GM18508 (cell line): ENCODE measurements at regions not wholly inside any gene's neighbourhood (a gene's known extent, or its start where the extent isn't known, plus 50 kb on each side); places are given as distances from the start of the nearest gene placed in this dataset.
A peak's percentile ranks its signal among the peaks of the same experiment; 100 is the strongest.

ENCODE experiments used
- ATAC-seq: cut with Tn5 transposase; IDR thresholded peaks from one replicate; pipeline ENCODE4 v1.9.1; 2021; ENCODE audit warnings: moderate number of reproducible peaks; ENCODE audit not compliant: insufficient read depth, unreplicated experiment

DNA sequence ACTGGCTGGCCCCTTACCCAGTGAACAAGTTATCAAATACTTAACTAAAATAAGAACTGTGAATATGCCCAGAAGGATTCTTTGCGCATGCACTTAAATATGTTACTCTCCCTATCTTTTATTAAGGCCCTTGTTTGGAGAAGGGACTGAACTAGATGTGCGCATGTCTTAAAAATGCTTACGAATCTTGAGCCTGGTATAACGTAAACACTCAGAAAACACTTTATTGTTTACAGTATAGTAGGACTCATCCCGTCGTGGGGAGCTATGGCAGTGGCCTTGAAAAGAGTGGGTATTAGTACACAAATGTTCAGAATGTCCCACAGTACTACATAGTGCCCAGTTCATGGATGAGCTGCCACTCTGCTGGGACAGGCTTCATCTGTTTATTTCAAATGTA lies 75.9 kb upstream of the MAP4K3 start:
- no peak for ATAC-seq

DNA sequence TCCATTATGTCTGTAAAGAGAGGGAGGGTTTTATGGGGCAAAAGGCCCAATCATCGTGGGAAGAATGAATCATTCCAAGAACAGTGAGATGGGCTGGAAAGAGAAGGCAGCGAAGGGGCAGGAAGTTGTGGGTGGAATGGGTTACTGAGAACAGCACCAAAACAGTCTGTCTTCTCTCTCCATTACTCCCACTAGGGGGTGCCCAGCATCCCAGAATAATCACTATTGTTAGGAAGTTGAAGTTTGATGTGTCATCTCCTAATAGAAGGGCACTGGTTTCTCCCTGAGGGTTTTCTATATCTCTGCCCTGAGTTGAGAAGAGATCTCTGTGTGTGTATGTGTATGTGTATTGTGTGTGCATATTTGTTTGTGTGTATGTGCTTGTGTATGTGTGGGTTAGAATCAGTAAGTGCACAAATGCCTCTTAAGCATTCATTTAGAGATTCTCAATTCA lies 76.6 kb upstream of the MAP4K3 start:
- ATAC-seq = peak; percentile 85

DNA sequence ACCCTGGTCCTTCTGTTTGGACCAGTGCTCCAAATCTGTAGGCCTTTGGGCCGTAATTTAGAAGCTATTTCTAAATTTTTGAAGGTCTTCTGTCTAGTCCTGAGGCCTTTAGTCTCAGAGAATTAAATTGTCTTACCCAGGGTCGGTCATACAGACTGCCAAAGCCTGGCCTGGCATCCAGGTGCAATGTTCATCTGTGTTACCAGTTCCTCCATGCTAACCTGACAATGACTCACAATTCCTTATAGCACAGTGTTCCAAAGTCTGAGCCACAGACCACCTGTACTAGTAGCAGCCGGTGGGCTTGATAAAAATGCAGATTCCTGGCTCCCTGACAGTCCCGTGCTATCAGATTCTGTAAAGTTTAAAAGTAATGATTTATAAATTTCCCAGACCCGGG lies 77.7 kb upstream of the MAP4K3 start:
- ATAC-seq = no peak

DNA sequence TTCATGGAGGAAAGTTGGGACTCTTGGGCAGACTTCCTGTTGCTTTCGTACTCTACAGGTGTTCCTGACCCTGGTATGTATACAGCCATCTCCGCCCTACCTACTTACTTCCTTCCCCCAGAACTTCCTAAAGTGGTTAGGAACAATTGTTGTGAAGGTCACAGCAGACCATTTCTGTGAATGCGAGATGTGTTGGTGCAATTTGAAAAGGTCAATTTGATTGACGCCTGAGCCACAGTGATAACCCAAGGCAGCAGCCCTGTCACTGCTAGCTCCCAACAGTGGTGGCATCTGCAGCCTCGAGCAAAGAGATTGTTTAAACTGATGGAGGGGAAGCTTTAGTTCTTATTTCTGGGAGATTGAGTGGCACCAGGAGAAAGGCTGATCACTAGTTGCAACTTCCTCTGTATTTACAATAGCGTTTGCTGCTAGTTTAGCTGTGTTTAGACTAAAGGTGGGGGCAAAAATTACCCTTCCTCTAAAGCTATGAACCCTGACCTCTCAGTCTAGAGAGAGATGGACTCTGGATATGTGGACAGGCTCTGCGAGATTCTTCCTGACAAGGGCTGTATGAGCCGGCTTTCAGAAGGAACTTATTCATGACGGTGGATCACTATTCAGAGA lies 78.3 kb upstream of the MAP4K3 start:
- ATAC-seq = no peak

DNA sequence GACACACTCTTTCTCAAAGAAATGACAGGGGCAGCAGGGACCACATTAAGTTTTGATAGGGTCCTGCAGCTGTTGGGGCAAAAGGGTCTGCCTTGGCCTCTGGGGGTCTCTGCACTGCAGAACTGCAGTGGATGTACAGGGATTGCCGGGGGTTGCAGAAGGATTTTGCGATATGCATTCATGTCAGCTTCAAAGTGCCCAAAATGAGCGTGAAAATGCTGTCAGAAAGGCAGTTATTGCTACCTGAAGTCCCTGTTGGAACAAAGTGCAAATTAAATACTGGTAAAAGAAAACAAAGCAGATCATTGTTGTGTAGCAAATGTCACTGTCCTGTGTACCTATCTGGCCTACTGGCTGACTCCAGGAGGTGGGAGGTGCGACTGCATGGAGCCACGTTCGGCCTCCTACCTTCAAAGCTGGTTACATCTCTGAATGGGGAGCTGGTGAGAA lies 78.8 kb upstream of the MAP4K3 start:
- no peak for ATAC-seq

DNA sequence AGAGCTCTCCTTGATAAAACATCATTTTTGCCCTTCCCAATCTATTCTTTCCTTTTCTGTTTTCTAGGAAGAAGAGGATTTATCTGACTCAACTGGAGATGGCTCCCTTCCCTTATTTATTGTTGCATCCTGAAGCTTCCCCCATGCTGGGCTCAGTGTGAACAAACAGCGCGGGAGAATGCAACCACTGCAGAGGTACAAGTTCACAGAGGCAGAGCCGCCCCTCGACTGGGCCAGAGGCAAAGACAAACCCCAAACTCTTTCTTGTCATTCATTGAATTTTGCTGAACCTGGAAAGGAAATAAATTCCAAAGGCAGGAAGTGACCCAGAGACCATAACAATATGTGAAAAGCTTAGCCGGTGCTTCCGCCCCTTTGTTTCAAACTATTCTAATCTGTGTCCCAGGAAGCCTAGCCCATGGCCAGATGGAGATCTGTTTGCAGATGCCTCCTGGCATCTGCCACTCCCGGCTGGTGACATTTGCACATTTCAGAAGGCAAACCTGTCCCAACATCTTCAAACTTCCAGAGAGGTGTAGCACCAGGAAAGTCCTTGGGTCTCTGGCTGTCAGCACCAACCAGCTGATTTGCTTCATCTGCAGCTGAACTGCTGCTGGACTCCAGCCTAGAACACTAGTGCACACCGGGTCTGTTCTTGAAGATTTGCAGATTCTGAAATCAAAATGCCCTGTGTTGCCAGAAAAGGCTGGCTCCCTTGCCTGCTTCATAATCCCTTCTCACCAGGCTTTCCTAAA lies 79.4 kb upstream of the MAP4K3 start:
- ATAC-seq = no peak

DNA sequence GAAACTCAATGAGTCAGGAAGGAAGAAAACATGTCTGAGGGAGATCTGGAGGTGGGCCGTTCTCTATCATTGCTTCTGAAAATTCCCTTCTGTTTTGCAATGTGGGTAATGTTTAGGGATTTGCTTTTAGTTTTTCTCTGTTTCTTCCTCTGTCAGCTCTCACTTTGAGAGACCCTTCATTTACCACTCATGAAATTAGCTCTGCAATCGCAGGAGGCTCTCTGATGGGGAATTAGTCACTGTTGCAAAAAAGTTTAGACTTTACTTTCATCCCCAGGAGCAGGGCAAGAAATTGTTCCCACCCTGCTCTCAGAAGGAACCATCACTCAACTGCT lies 80.0 kb upstream of the MAP4K3 start:
- ATAC-seq = no peak

DNA sequence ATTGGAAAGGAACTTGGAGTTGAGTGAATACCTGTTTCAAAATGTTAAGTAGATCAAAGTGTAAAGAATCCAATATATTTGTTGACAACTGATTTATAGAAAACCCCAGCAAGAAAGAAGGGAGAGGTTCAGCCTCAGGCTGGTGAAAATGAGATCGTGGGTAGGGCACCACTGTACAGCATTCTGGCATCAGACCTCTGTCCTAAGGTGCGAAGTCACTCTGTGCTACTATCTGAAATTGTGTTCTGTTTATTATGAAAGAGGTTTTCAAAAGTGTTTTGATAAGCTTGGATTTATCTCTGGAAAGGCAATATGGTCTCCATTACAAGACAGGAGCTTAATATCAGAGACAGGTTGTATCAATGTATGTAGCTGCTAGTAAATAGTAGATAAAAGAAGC lies 80.5 kb upstream of the MAP4K3 start:
- ATAC-seq = no peak

DNA sequence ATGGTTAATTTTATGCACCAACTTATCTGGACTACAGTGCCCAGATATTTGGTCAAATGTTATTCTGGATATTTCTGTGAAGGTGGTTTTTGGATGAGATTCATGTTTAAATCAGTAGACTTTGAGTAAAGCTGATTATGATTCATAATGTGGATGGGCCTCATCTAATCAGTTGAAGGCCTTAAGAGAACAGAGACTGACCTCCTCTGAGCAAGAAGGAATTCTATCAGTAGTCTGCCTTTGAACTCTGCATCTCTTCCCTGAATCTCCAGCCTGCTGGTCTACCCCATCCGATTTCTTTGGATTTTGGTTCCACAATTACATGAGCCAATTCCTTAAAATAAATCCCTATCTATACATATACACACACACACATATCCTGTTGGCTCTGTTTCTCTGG lies 82.8 kb upstream of the MAP4K3 start:
- no peak for ATAC-seq

DNA sequence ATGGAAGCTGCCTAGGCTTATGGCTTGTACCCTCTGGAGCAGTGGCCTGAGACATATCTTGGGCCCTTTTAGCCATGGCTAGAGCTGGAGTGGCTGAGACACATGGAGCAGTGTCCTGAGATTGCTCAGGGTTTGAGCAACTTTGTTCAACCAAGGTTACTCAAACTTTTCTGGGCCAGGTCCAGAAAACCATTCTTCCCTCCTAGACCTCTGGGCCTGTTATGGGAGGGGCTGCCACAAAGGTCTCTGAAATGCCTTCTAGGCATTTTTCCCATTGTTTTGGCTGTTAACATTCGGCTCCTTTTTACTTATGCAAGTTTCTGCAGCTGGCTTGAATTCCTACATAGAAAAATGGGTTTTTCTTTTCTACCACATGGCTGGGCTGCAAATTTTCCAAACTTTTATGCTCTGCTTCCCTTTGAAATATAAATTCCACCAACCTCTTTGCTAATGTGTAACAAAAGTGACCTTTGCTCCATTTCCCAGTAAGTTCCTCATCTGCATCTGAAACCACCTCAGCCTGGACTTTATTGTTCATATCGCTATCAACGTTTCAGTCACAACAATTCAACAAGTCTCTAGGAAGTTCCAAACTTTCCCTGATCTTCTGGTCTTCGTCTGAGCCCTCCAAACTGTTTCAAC lies 84.9 kb upstream of the MAP4K3 start:
- ATAC-seq = no peak

DNA sequence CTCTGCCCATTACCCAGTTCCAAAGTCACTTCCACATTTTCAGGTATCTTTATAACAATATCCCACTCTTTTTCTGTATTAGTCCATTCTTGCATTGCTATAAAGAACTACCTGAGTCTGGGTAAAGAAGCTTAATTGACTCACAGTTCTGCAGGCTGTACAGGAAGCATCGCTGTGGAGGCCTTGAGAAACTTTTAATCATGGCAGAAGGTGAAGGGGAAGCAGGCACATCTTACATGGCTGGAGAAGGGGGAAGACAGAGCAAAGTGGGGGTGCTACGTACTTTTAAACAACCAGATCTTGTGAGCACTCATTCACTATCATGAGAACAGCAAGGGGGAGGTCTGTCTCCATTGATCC lies 85.4 kb upstream of the MAP4K3 start:
- ATAC-seq = no peak

DNA sequence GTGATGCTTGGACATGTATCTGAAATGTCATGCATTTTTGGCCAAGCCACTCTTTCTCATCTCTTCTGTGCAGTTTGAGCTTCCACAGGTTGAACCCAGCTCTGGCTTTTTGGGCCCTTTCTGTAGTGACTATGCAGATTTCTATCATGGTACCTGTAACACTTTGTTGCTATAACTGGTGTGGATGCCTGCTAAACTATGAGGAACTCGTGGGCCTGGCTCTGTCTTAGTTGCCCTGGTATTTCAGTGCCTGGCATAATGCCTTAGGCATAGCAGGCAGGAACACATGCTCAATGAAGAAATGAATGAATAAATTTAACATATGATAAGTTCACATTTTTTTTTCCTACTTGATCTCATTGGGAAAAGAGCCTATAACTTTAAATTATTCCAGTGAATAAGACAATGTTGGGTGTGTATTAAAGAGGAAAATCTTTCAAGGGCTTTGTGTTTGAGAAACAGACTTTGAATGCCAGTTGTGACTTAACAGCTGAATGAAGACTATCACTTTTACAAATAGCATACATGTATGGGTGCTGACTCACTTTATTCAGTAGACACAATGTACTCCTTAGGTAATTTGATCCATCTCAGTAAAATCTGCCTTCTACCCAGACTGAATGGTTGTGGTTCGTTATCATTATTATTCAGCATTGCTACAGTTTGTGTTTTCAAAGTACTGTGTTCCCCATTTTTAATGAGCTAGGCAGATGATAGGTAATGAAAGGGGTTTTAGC lies 86.4 kb upstream of the MAP4K3 start:
- ATAC-seq = no peak

DNA sequence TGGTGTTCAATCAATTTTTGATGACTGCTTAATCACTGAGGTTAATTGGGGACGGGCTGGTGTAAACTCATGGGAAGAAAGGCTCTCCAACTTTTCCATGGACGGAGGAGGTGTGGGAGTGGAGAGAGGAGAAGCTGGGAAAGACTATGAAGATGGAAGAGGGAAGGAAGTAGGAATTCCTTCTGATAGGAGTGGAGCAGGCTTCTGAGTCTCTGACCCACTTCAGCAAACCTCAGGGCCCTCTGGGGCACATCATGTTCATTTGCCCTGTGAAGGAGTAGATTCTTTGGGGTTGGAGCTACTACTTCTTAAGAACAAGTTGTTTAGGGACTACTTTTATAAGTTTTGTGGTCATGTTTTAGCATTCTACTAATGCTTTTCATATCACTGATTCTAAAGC lies 87.0 kb upstream of the MAP4K3 start:
- no peak for ATAC-seq

DNA sequence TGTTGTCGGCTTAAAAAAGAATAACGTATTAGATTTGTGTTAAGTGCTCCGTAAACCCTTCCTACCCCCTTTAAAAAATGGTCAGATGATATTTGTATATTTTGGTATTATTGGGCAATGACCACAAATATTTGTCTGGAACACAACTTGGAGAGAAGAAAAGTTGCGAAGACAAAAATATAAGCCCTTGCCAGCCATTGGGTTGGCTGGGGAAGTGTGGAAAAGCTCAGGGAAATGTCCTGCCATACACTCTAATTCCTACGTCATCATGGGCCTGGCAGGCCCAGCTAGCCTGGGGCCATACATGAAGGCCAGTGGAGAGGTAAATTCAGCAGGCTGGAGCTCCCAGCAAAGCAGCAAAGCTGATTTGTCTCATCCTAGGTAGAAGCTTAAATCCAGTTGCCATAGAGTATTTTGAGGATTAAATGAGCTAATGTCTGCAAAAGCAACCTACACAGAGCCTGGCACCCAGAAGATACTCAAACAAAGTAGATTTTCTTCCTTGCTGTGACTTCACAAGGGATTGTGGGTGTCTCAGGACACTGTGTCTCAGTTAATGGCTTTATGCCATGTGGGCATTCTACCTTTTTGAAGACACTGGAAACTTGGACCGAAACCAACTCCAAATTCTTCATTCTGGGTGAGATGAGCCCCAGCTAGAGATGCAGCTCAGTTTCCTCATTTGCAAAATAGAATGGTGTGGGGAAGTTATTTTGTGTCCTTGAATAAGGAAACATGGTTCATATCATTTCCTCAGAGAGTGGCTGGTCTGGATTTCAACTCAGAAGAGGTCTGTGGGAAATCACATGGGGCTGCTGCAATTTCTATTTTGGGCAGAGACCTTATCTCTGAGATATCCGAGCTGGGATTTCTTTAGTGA lies 87.9 kb upstream of the MAP4K3 start:
- no peak for ATAC-seq

DNA sequence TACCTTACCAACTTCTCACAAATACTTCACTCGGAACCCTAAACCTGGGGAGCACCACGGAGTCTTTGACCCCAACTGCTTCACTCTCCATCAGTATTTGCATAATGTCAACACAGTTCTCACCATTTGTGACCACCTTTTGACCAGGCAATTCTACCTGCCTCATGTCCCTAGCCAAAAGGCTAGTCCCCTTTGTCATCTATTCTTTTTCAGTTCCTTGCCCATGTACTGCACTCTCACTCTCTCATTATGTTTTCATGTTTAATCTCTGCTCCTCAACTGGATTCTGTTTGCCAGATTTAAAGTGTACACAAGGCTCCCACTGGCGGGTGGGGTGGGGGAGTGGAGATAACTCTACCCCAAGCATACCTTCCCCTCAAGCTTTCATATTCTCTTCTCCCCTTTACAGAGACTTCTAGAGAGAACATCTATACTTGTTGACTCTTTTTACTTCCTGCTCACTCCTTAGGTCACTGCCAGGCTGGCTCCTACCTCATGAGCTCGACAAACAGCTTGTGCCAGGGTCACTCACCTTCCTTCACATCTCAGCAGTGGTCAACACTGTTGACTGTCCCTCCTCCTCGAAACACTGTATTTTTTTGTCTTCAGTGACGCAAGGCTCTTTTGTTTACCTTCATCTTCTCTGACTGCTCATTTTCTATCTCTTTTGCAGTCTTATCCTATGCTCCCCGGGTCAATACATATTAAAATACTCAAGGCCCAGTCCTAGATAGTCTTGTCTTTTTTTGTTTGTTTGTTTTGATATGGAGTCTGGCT lies 88.7 kb upstream of the MAP4K3 start:
- ATAC-seq = no peak

DNA sequence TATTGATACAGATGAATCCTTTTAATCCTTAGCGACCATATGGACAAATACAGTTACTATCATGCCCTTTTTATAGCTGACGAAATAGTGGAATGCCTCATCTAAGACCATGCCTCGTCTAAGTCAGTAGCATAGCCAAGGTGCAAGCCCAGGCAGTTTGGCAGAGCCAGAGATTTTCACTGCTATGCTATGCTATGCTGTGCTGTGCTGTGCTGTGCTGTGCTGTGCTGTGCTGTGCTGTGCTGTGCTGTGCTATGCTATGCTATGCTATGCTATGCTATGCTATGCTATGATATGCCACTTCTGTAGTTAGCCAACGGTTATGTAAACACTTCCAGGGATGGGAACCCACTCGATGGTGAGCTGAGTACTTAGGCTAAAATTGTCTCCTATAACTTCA lies 91.6 kb upstream of the MAP4K3 start:
- no peak for ATAC-seq

DNA sequence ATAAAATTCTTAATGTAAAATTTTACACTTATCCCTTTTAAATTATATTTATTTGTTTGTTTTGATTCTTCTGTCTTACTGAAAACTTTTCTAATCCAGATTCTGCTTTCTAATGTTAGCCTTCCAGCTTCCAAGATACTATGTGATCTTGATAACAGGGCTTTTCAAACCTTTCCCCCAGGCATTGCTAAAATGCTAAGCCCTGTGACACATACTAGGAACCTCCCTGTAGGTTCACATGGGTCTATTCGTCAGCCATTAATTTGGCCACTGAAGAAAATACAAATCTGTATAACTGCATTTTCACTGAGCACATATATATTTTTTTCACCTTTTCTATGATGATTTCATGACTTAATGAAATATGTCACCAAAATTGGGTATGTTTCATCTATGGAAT lies 92.8 kb upstream of the MAP4K3 start:
- ATAC-seq = no peak

DNA sequence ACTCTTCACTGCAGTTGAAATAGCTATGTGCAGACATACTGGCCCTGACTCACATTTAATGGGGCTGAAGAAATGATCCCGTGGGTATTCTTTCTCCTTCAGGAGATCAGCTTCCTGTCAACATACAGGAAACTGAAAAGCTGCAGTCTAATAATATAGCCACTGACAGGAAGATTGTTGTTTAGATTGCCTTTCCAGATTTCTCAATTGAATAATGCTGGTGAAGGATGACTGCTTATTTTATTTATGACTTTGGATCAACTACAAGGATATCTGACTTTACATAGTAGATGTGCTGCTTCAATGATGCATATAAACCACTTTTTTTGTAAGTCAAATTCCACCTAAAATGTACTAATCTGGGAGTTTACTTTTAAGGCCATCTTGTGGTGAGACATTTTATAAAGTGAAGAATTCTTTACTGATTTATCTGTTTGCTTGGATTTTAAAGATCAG lies 93.4 kb upstream of the MAP4K3 start:
- ATAC-seq = no peak

DNA sequence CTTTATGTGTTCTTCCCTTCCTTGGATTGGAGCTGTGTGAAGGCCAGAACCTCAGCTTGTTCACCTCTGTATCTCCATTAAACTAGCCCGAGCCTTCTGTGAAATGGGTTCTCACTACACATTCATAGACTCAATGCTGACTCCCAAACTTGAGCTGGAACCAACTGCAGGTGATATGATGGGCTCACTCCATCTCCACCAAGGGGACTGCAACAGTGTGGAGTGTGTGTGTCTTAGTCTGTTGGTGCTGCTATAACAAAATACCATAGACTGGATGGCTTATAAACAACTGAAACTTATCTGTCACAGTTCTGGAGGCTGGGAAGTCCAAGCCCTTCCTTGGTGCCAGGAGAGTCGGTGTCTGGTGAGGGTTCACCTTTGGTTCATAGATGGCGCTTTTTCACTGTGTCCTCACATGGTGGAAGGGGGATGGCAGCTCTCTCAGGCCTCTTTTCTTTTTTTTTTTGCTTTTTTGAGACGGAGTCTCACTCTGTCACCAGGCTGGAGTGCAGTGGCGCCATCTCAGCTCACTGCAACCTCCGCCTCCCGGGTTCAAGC lies 94.2 kb upstream of the MAP4K3 start:
- ATAC-seq = no peak
